ENCODE measurements at regions not wholly inside any gene's neighbourhood (a gene's known extent, or its start where the extent isn't known, plus 50 kb on each side); places are given as distances from the start of the nearest gene placed in this dataset.

DNA sequence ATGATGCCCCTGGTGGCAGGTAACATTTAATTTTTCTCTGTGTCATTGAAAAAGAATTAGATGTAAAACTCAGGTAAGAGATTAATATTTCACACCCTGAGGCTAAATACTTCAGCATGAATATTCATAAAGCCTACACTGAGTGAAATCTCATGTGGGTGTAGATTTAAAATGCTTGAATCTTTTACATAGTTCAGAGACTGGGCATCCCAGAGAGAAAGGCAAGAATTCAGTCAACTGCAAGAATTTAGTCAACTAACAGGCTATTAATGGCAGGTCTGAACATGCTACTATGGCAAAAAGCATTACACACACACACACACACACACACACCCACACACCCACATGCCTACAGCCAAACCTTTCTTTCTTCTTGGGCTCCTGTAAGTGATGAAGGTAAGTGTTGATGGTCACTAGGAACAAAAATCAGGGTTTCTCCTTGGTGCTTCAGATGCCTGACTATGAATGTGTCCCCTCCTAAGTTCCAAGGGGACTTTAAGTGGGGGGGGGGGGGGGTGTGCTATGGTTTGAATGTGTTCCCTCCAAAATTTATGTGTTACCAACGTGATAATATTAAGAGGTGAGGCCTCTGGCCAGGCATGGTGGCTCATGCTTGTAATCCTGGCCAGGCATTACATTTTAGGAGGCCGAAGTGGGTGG is 63.7 kb upstream of the PSMD7 start:
- no peak for DNase-seq

DNA sequence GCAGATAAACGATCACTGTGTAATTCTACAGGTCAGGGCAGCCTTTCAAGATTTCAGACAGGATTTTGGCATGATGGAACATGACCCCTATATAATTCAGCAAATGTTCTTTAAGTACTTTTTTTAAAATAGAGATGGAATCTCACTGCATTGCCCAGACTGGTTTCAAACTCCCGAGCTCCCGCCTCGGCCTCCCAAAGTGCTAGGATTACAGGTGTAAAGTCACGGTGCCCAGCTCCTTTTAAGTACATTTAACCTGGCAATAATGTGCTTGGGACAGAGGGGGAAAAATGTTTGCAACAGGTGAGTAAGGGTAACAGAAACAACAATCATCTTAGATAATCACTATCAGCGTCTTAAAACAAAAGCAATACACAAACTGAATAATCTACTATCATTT is 66.5 kb upstream of the PSMD7 start:
- DNase-seq = no peak

DNA sequence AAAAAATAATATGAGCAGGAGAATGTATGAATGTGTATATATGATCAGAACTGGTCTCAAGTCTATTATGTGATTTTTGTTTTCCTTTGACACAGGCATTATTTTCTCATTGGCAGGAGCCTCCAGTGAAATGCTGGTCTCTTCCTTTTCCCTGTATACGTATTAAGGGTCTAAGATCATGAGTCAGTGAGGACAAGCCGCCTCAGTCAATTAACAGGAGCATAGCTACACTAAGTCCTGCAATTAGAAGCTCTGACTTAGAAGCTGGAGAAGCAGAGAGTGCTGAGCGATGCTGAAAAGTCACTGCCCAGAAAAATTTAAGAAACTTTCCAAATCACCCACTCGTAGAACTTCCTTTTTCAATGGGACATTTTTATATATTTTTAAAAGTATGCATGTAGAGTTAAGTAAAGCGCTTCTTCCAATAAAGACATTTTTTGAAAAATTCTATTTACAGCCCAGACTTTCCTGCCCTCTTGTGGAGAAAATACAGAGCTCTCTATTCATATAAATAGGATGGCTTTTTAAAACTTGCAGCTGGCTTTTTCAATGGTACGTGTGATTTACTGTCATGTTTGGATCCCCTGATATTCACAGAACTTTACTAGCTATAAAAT is 70.2 kb upstream of the PSMD7 start:
- no peak for DNase-seq

DNA sequence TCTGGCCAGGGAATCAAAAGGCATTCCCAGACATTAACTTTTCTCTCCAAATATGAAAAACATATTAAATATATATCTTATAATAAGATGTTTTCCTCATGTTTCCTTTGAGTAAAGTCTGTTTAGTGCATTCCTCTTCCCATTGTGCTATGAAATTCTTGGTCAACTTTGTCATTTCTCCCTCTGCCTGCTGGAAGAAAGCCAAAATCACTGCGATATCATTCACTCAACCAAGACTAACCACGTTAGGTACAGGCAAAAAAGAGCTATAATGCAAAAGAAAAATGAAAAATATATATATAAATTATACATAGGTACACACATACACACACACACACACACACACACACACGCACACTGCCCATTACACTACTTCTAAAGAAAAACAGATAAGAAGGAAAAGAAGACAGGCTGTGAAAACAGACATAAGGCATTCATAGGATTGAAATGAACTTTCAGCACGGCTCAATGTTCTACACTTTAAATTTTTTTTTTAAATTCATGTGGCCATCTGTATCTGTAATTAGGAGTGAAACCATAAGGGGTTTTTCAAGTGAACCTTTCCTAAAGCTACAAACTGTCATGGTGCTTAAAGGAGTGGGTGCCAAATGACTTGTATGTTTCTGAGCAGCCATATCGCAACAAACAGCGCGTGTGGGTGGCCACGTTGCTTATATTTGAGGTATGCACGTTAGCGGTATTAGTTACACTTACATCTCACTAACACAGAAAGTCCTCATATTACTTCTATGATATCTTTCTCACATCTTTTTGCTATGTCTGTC is 71.6 kb upstream of the PSMD7 start:
- DNase-seq = no peak

DNA sequence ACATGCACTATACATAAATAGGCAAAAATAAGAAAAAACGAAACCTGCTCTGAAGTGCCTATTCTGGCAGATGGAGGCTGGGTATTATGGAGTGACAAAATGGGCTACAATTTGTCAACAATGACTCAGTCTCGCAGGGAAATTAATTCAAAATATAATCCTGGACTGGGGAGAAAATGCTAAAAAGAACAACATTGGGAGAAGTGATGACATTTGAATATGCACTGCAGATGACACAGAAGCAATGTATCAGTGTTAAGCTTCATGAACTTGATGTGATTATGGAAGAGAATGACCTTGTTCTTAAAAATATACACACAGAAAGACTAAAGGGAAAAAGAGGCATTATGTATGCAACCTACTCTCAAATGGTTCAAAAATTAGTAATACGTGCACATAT is 74.8 kb upstream of the PSMD7 start:
- DNase-seq = no peak

DNA sequence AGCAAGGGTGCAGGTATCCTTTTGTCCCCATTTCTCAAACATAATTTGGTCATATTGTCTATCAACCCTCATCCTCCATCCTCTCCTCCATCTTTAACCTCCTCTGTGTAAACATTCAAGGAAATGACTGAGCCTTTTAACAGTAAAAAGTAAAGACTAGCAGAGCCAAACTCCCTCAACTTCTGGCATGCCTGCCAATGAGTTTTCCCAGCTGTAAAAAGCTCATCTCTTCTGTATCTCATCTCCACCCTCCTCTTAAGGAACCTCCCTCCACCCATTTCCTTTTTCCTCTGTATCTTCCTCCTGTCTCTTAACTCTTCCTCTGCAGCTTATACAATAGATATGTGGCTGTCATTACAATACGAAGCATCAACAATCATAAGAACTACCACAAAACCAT is 76.9 kb upstream of the PSMD7 start:
- DNase-seq = no peak

DNA sequence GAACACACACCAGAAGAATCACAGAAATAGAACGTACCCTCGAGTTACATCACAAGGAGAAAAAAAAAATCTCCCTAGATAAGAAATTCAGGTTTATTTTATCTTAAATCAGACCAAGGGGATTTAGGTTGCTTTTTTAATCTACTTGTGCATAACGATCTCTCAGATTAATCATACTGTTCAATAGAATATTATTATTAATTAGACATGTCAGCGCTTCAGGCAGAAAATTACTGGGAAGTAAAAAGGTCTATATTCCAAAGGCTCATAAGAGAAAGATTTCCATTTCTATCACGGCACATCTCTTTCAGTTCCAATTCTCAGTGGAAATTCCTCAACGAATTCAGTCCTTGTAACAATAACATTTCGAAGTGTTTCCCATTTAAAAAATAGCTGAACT is 77.7 kb upstream of the PSMD7 start:
- DNase-seq = no peak

DNA sequence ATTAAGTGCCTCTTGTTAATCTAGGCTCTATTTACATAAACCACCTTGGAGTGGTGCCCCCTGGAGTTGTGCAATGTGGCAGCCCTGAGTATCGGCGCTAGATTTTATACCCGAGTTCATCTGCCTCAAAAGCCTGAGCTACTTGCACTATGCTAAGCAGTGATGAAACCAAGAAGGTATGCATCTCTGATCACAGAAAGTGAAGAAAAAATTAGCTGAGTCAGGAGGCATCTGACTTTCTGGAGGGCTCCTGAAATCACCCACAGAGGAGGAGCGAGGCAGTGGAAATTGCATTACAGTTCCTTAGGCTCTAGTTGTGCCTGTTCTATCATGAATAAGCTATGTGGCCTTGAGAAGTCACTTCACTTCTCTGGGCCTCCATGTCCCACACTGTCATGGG is 80.3 kb upstream of the PSMD7 start:
- no peak for DNase-seq

DNA sequence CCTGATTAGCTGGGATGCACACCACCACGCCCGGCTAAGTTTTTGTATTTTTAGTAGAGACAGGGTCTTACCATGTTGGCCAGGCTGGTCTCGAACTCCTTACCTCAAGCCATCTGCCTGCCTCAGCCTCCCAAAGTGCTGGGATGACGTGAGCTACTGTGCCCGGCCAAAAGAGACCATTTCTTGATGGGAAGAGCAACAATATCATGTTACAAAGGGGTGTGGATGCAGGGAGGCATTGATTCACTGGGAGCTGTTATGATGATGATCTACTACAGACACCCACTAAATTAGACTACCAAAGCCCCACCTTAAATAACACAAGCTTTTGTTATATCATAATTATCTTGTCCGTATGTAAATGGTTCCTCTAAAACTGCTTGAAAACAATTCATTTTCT is 81.4 kb upstream of the PSMD7 start:
- no peak for DNase-seq

DNA sequence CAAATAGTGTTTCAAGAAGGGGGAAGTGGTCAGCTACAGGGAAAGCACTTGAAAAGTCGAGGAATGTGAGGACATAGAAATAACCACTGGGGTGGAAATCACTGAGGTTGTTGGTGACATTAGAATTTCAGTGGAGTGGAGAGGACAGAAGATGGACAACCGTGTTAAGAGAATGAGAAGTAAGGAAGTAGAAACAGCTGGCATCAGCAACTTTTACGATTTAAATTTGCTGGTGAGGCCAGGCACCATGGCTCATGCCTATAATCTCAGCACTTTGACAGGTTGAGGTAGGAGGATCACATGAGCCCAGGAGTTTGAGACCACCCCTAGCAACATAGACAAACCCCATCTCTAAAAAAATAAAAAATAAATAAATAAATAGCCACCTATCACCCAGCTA is 83.2 kb upstream of the PSMD7 start:
- no peak for DNase-seq

DNA sequence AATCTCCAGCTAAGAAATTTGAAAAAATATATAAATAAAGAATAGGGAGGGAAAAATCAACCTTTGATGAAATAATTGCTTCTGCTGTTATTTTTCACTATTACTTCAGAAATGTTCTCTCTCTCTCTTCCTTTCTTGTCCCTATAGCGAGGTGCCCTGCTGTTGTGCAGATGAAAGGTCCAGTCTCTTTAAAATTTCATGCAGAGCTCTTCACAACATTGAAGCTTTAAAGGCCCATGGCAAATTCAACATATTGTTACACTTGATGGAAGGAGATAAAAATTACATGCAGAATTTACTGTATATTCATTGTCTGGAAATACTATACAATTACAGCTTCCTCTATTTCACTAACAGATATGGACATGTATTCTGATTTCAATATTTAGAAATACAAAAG is 86.4 kb upstream of the PSMD7 start:
- no peak for DNase-seq

DNA sequence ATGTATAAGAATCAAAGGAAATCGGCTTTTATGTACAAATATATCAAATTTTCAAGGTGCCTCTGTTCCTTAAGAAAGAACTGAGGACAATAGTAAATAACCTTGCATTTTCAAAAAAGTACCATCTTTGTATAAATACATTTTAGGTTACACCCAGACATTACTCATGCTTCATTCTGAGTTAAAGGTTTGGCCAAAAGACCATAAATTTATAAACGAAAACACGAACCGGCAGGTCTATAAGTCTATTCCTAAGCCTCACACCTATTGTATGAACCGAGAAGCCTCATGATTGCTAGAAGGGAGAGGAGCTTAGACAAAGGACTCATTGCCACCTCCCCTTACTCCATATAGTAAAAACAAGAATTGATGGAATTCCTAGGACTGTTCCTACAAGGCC is 94.6 kb upstream of the PSMD7 start:
- no peak for DNase-seq

DNA sequence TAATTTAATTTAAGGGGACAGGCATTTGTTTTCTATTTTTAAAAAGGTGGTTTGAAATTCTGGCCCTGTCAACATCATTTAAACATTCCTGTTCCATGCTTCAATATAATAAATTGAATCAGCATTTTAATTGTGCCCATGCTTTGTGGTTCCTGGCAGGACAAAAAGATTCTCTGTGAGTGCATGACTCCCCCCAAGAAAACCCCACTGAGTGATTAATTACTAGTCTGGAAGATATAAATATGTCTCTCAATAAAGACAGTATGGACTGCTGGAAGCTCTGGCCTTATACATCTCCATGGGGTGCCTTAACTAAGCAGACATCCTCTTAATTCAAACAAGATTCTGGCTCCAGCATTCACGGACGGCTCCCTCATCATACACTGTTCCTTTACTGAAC is 95.0 kb upstream of the PSMD7 start:
- DNase-seq = no peak

DNA sequence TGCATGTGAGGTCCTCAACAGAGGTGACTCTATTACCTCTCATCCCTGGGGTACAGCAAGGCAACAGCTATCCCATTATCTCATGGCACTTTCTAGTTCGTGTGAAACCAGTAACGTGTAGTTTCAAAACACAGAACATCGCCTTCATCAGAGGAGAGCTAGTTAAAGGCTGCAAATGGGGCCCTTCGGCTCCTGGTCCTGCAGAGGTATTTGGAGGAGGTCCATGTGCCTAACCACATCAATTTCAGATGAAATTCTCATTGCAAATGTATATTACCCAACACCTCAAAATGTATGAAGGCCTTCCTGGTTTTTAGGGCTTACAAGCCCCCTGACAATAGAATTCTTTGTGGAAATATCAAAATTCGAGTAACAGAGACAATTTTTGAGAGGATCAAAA is 95.7 kb upstream of the PSMD7 start:
- DNase-seq = no peak

DNA sequence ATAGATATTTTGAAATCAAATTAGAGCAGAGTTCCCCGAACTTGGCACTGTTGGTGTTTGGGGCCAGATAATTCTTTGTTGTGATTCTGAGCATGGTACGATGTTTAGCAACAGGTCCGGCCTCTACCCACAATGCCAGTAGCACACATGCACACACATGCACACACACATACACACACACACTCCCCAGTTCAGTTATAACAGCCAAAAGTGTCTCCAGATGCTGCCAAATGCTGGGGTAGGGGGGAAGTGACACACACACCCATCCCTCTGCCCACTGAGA is 96.8 kb upstream of the PSMD7 start:
- no peak for DNase-seq

DNA sequence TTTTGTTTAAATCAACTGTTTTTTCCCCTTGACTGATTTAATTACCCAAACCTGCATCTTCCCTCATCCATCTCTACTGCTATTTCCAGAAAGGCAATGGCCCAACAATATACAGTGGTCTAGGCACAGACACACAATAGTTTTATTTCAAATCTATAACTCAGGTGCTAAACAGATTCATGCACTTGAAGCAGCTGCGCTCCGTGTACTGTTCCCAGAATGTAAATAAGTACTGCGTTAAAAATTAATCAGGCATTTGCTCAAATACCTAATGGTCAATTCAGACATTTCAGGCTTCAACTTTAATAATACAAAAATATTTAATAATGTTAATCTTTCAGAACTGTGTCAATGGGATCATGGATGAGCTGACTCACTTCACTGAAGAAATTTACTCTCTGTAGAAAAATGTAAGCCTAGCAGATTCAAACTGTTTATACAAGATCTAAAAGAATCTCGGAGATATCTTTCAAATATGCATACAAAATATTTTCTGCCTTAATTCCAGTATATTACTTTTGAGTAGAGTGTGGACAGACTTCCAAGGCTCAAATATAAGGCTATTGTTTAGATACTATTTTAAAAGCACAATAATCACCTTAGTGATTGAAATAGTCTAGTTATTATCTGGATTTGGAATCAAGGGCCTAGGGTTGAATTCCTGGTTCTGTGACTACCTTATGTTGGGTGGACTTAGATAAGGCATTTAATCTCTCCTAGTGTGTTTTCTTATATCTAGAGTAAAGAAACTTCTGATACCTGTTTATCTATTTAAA is 97.4 kb upstream of the PSMD7 start:
- DNase-seq = no peak

DNA sequence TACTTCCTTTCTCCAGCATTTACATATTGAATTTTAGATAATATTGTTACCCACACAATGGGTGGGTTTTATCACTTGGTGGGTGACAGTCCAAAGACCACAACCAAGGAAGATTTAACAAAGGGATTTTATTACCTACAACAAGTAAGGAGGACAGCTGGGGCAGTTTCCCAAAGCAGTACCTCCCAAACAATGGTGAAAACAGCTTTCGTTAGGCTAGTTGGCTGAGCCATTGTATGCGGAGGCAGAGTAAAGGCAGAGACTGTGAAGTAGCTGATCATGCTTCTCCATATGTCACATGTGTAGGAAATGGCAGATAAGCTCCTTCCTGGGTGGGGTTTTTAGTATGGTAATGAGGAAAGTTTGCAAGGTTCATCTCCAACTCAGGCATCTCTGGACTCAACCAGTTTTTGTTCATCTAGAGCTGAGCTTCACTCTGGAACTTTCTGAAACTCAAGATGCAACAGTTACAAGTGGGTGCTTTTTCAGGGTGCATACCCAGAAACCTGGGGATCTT is 104.3 kb upstream of the PSMD7 start:
- no peak for DNase-seq

DNA sequence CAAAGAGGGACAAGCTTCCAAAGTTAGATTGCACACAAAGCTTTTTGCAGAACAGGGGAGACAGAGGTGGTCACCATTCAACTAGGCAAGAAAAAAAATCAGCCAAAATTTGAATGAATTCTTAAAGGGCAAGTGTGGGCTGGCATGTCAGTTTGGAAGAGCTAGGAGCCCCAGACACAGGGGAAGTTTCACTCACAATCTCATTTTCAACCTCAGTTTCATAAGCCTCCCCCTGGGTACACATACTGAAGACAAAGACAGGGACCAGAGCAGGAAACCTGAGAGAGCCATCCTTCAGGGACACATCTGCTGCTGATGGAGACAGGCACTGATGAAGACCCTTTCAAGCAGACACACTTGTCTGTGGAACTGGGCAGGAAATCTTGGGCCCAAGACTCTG is 106.3 kb upstream of the PSMD7 start:
- no peak for DNase-seq

DNA sequence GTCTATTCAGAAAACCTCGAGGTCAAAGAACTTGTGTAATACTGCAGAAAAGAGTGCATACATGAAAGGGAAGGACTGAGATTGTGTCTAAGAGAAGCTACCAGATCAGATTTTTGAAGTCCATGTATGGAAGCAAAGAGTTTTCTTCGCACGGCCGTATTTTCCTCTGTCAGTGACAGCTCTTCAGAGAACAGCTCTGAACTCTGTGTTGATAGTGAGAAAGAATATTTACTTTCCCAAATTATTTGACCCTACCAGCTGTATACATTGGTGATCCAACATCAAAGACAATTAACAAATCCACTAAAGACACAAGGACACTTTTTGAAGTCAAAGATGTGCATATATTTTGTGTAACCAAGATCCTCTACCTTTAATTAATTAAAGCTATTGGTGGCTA is 107.8 kb upstream of the PSMD7 start:
- DNase-seq = no peak

DNA sequence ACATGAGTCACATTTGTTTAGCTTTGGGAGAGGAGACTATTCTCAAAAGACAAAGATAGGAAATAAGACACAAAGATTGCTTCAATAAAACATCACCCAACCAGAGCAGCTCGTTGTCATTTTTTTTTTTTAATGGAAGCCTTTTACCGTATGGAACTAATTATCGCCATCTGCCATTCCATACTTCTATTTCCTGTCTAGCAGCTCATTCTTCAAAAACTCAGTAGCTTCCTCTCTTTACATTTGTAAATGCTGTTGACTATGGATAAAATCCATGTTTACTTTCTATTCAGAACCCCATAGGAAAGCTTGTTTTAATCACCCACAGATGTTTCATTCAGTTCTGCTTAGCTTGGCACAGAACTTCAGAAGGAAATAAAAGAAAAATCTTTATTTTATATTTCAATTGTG is 110.0 kb upstream of the PSMD7 start:
- no peak for DNase-seq

DNA sequence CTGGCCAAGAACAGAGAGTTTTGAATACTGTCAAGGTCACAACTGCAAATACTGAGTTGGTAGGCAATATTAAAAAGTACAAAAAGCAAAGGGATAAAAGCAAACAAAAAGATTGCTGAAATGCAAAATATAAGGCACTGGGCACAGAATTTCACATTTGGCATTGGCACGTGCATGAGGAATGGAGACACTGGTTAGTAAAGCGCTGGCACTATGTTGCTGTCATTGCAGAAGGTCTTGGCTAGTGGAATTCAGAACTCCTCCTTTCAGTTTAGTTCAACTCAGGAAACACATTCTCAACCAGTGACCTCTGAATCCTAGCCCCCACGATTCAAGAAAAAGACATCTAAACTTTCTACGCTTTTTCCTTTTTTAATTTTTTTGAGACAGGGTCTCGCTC is 111.8 kb upstream of the PSMD7 start:
- no peak for DNase-seq

DNA sequence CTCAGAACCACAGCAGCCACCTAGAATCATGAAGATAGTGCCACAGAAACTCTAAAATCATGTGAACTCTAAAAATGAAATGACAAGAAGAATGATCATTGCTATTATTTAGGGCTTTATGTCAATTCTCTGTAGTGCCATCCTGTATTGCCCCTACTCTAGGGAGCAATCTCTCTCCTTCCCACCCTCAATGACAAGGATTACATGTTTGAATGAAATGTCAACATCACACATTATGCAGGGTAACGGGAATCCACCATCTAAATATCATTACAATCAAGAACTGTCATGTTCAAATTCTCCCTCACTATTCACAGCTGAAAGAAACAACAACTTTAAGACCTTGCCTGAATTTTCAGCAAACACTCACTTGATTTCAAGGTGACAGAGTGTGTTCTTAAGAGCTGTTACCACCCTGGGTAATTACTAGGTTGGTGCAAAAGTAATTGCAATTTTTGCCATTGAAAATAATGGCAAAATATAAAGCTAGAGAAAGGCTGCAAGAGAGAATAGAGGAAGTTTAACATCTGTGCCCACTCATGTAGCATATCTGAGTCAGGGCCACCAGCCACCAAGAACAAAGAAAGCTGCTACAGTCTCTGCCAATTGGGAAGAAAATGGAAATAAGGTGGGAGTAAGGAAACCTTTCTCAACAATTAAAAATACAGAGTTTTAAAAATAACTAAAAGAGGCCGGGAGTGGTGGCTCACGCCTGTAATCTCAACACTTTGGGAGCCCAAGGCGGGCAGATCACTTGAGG is 112.8 kb upstream of the PSMD7 start:
- DNase-seq = no peak
